ENCODE measurements at regions not wholly inside any gene's neighbourhood (a gene's known extent, or its start where the extent isn't known, plus 50 kb on each side); places are given as distances from the start of the nearest gene placed in this dataset.

DNA sequence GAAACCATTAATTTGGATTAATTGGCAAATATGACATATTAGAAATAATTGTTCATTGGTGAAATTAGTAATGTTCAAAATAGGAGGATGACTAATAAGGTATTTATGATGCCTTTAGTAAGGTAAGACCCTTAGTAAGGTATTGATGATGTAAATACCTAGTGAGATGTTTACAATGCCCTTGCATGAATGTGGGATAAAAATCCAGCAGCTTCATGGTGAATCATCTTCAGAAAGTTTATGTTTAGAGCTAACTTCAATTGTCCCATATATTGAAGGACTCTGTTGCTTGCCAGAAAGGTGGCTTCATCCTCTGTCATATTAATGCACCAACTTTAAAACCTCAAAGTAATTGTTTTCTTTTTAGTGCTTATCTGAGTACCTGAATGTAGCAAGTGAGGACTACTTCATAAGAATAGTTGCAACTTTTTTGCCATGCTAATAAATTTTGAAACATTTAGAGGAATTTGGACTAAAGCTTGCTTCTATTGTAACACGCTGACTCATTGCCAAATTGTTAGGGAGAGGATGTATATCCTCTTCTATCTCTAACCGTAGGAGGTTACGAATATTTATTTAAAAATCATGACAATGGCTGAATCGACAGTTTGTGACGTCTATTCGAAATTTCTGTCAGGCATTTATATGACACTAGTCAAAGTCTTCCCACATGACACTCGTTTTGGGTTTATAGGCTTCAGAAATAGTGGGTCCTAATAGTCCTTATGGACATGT, 174.1 kb upstream of the HS3ST1 start:
- TF ChIP-seq YY1 (IDR thresholded peaks at IDR 0.05; ENCODE audit: insufficient read depth, insufficient read length) (no peak), ZNF274 (IDR thresholded peaks at IDR 0.05; ENCODE audit: low read depth, low read length) (no peak)

Measured in NT2/D1 (cell line).